ENCODE measurements at regions not wholly inside any gene's neighbourhood (a gene's known extent, or its start where the extent isn't known, plus 50 kb on each side); places are given as distances from the start of the nearest gene placed in this dataset.

DNA sequence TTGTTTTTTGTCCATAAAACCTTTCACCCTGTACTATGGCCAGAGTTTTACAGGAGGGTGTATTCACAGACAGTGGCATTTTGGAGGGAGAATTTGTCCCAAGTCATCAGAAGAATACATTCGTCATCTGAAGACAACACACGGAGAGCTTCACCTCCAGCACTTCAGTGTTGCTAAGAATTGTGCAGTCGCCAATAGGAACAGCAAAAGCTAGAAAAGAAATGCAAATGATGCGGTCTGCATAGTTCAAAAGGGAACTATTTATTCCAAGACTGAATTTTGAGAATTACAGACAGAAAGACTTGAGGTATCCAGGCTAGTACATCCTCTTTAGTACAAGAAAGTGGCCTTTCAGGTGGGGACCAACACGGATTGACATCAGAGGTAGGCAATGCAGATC lies 399.2 kb upstream of the KIF2A start:
- TF ChIP-seq, protein P1, sequence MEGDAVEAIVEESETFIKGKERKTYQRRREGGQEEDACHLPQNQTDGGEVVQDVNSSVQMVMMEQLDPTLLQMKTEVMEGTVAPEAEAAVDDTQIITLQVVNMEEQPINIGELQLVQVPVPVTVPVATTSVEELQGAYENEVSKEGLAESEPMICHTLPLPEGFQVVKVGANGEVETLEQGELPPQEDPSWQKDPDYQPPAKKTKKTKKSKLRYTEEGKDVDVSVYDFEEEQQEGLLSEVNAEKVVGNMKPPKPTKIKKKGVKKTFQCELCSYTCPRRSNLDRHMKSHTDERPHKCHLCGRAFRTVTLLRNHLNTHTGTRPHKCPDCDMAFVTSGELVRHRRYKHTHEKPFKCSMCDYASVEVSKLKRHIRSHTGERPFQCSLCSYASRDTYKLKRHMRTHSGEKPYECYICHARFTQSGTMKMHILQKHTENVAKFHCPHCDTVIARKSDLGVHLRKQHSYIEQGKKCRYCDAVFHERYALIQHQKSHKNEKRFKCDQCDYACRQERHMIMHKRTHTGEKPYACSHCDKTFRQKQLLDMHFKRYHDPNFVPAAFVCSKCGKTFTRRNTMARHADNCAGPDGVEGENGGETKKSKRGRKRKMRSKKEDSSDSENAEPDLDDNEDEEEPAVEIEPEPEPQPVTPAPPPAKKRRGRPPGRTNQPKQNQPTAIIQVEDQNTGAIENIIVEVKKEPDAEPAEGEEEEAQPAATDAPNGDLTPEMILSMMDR (IDR thresholded peaks at IDR 0.05; ENCODE audit: unreplicated experiment), result no peak
- Mint-ChIP-seq H3K9me3 (ENCODE audit: unreplicated experiment) (no peaks in the 10 kb centered on the region), H3K4me1 (ENCODE audit: unreplicated experiment) (no peaks in the 10 kb centered on the region), H3K27ac (ENCODE audit: unreplicated experiment) (no peak overlapping the region), H3K27me3 (ENCODE audit: unreplicated experiment) (peaks cover 4% of the 10 kb centered on the region), H3K36me3 (ENCODE audit: low read depth, unreplicated experiment) (no peaks in the 10 kb centered on the region), H3K4me3 (ENCODE audit: unreplicated experiment) (no peak overlapping the region)
- DNase-seq (ENCODE audit: low spot score), result no peak

DNA sequence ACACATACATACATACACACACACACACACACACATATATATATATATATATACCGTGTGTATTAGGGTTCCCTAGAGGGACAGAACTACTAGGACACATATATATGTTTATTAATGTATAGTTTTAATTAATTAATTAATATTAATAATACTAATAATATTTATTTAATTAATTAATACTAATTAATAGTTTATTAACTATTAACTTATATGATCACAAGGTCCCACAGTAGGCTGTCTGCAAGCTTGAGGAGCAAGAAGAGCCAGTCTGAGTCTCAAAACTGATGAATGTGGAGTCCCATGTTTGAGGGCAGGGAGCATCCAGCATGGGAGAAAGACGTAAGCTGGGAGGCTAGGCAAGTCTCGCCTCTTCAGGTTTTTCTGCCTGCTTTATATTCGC lies 398.0 kb upstream of the KIF2A start:
- Mint-ChIP-seq H3K4me3 (ENCODE audit: unreplicated experiment) (no peak overlapping the region), H3K27me3 (ENCODE audit: unreplicated experiment) (peaks cover 4% of the 10 kb centered on the region)
- TF ChIP-seq, protein P1 (IDR thresholded peaks at IDR 0.05; ENCODE audit: unreplicated experiment), result no peak

DNA sequence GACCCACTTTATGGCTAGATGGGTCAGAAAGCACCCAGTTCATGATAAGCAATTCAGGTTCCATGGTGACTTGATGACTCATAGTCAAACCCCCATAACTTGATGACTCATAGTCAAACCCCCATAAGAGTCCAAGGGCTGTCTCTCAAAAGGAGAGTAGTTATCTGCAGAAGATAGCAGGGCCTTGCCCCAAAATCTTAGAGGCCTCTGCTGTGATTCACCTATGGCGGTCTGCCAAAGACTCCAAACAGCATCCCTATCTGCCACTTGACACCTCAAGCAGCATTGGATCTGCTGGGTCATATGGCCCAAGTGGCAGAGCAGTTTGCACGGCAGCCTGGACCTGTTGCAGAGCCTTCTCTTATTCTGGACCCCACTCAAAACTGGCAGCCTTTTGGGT lies 395.2 kb upstream of the KIF2A start:
- H3K27me3 Mint-ChIP-seq (ENCODE audit: unreplicated experiment), result peaks cover 4% of the 10 kb centered on the region
- no peaks in the 10 kb centered on the region for H3K36me3 Mint-ChIP-seq (ENCODE audit: low read depth, unreplicated experiment)
- no peak overlapping the region for H3K4me3 Mint-ChIP-seq (ENCODE audit: unreplicated experiment)
- H3K27ac Mint-ChIP-seq (ENCODE audit: unreplicated experiment), result no peak overlapping the region
- no peaks in the 10 kb centered on the region for H3K4me1 Mint-ChIP-seq (ENCODE audit: unreplicated experiment)
- H3K9me3 Mint-ChIP-seq (ENCODE audit: unreplicated experiment), result no peaks in the 10 kb centered on the region
- TF ChIP-seq, protein P1 (IDR thresholded peaks at IDR 0.05; ENCODE audit: unreplicated experiment), result no peak
- DNase-seq (ENCODE audit: low spot score), result no peak

More for the DNA sequence above, 398.0 kb upstream of the KIF2A start:
- Mint-ChIP-seq H3K9me3 (ENCODE audit: unreplicated experiment) (no peaks in the 10 kb centered on the region), H3K4me1 (ENCODE audit: unreplicated experiment) (no peaks in the 10 kb centered on the region), H3K27ac (ENCODE audit: unreplicated experiment) (no peak overlapping the region), H3K36me3 (ENCODE audit: low read depth, unreplicated experiment) (no peaks in the 10 kb centered on the region)
- no peak for DNase-seq (ENCODE audit: low spot score)

DNA sequence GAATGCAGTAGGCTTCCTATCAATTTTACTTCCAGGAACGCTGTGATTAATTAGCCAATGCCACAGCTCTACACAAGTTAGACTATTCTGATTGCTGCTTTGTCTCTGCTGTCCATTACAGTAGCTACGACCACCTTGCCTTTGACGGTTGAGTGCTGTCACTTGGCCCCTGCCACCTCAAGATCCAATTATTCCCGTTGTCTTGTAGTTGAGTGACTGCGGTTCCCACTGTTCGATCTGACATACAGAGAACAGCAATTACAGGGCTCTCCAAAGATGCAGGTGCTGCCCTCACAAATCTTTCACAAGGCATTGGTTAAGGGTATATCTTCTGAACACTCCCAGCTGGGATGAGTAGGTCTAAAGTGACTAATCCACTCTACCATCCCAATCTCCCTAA lies 393.4 kb upstream of the KIF2A start:
- no peak overlapping the region for H3K4me3 Mint-ChIP-seq (ENCODE audit: unreplicated experiment)
- TF ChIP-seq, protein P1 (IDR thresholded peaks at IDR 0.05; ENCODE audit: unreplicated experiment), result no peak
- no peaks in the 10 kb centered on the region for H3K4me1 Mint-ChIP-seq (ENCODE audit: unreplicated experiment)
- no peak for DNase-seq (ENCODE audit: low spot score)
- no peaks in the 10 kb centered on the region for H3K36me3 Mint-ChIP-seq (ENCODE audit: low read depth, unreplicated experiment)
- no peak overlapping the region for H3K27ac Mint-ChIP-seq (ENCODE audit: unreplicated experiment)
- no peaks in the 10 kb centered on the region for H3K9me3 Mint-ChIP-seq (ENCODE audit: unreplicated experiment)
- H3K27me3 Mint-ChIP-seq (ENCODE audit: unreplicated experiment), result peaks cover 6% of the 10 kb centered on the region

DNA sequence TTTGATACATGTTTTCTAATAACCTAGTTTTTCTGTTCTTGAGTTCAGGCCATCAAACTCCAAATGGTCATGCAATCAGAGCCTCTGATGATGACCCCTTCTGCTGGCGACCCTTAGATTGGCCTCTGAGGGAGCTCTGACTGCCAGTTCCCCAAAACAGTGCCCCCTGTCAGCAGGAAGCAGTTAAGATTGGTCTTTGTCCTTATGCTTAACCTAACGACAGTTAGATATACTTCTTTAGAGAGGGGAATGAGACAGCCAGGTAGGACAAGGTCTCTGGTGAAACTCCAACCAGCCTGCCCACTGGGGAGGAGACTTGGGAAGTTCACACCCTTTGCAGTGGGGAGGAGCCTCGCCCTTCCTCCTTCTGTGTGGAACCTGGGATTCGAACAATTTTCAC lies 390.4 kb upstream of the KIF2A start:
- DNase-seq (ENCODE audit: low spot score), result no peak
- Mint-ChIP-seq H3K27ac (ENCODE audit: unreplicated experiment) (no peak overlapping the region), H3K27me3 (ENCODE audit: unreplicated experiment) (peaks cover 3% of the 10 kb centered on the region), H3K4me1 (ENCODE audit: unreplicated experiment) (no peaks in the 10 kb centered on the region), H3K9me3 (ENCODE audit: unreplicated experiment) (no peaks in the 10 kb centered on the region), H3K36me3 (ENCODE audit: low read depth, unreplicated experiment) (no peaks in the 10 kb centered on the region), H3K4me3 (ENCODE audit: unreplicated experiment) (no peak overlapping the region)
- TF ChIP-seq, protein P1 (IDR thresholded peaks at IDR 0.05; ENCODE audit: unreplicated experiment), result no peak
